Sigmoid colon (tissue), 4 donors: ENCODE measurements at regions not wholly inside any gene's neighbourhood (a gene's known extent, or its start where the extent isn't known, plus 50 kb on each side); places are given as distances from the start of the nearest gene placed in this dataset.

ENCODE experiments used
- EP300 ChIP-seq, 4 donors: sonication (generic); formaldehyde crosslinking; IDR thresholded peaks; one replicate each; pipeline ENCODE4 v1.6.1; 2017; ENCODE audit warnings: antibody characterized with exemption in 4 of 4
- POLR2A ChIP-seq, 2 donors: fragments of 450-650 bp; IDR thresholded peaks; one replicate each; pipeline ENCODE4 v1.6.1; 2016; ENCODE audit warnings: antibody characterized with exemption in 2 of 2, mild to moderate bottlenecking in 2 of 2, moderate library complexity in 2 of 2
- POLR2AphosphoS5 ChIP-seq, 4 donors: sonication (generic); formaldehyde crosslinking; IDR thresholded peaks; one replicate each; pipeline ENCODE4 v1.6.1; 2017; ENCODE audit warnings: antibody characterized with exemption in 4 of 4
- TF ChIP-seq, protein P1 (sequence below), 4 experiments: fragments of 450-650 bp in 3 of 4; fragments of 200-600 bp in 1 of 4; IDR thresholded peaks; one replicate each; pipeline ENCODE4 v1.5.1; 2016 to 2019; ENCODE audit warnings: antibody characterized with exemption in 4 of 4, mild to moderate bottlenecking in 3 of 4, moderate library complexity in 2 of 4

- TF ChIP-seq, protein P1, sequence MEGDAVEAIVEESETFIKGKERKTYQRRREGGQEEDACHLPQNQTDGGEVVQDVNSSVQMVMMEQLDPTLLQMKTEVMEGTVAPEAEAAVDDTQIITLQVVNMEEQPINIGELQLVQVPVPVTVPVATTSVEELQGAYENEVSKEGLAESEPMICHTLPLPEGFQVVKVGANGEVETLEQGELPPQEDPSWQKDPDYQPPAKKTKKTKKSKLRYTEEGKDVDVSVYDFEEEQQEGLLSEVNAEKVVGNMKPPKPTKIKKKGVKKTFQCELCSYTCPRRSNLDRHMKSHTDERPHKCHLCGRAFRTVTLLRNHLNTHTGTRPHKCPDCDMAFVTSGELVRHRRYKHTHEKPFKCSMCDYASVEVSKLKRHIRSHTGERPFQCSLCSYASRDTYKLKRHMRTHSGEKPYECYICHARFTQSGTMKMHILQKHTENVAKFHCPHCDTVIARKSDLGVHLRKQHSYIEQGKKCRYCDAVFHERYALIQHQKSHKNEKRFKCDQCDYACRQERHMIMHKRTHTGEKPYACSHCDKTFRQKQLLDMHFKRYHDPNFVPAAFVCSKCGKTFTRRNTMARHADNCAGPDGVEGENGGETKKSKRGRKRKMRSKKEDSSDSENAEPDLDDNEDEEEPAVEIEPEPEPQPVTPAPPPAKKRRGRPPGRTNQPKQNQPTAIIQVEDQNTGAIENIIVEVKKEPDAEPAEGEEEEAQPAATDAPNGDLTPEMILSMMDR (IDR thresholded peaks at IDR 0.05) = no peak
- TF ChIP-seq POLR2A (IDR thresholded peaks at IDR 0.05) = no peak
- TF ChIP-seq POLR2AphosphoS5 (IDR thresholded peaks at IDR 0.05) = no peak
- no peak for TF ChIP-seq EP300 (IDR thresholded peaks at IDR 0.05)
Measured at GRCh38 chr10:118442032-118442431, 99.9 kb upstream of the FAM204A start.
